ENCODE measurements at regions not wholly inside any gene's neighbourhood (a gene's known extent, or its start where the extent isn't known, plus 50 kb on each side); places are given as distances from the start of the nearest gene placed in this dataset.

GRCh38 chr16:17847234-17847795 lies 376.6 kb upstream of the XYLT1 start:
- TF ChIP-seq CTCF (IDR thresholded peaks at IDR 0.05; ENCODE audit: low read length): no peak
- no peak for TF ChIP-seq EZH2phosphoT487 (IDR thresholded peaks at IDR 0.05; ENCODE audit: low read length)

Measured in MM.1S (cell line).